ENCODE measurements at regions not wholly inside any gene's neighbourhood (a gene's known extent, or its start where the extent isn't known, plus 50 kb on each side); places are given as distances from the start of the nearest gene placed in this dataset.

GRCh38 chr2:133847591-133847990, 279.3 kb upstream of the NCKAP5 start:
- no peak for TF ChIP-seq CTCF (IDR thresholded peaks at IDR 0.05)
- DNase-seq (ENCODE audit: low spot score): no peak
- H3K4me3 ChIP-seq: no peak overlapping the region
- no peak overlapping the region for H3K27ac ChIP-seq

DNA sequence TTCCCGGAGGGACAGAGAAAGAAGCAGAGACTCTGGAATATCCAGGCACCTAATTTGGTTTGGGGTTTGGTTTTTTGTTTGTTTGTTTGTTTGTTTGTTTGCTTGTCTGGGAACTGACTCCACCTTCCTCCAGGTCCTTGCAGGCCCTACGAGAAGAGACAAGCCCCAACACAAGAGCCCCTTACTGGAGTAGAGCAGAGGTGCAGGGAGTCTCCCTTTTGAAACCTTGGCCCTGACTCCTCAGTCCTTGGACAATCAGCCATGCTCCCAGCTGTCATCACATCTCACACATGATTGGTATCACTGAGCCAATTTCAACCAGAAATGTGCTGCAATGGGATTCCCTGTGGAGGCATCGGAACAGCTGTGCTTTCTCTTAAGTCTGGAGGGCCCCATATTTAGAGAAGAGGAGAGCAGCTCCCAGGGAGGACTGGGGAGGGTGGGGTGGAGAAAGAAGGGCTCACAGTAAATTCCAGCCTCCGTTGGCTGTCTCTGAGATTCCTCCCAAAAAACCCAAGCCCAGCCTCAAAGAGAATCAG, 279.9 kb upstream of the NCKAP5 start:
- Histone ChIP-seq H3K4me3 (no peak overlapping the region), H3K27ac (no peak overlapping the region)
- peak; percentile 28 for DNase-seq (ENCODE audit: low spot score)
- no peak for TF ChIP-seq CTCF (IDR thresholded peaks at IDR 0.05)

- no peak for DNase-seq (ENCODE audit: low spot score)
- H3K27ac ChIP-seq: no peak overlapping the region
- H3K4me3 ChIP-seq: no peak overlapping the region
- TF ChIP-seq CTCF (IDR thresholded peaks at IDR 0.05): no peak
Observed at GRCh38 chr2:133849341-133849740, 281.1 kb upstream of the NCKAP5 start.

DNA sequence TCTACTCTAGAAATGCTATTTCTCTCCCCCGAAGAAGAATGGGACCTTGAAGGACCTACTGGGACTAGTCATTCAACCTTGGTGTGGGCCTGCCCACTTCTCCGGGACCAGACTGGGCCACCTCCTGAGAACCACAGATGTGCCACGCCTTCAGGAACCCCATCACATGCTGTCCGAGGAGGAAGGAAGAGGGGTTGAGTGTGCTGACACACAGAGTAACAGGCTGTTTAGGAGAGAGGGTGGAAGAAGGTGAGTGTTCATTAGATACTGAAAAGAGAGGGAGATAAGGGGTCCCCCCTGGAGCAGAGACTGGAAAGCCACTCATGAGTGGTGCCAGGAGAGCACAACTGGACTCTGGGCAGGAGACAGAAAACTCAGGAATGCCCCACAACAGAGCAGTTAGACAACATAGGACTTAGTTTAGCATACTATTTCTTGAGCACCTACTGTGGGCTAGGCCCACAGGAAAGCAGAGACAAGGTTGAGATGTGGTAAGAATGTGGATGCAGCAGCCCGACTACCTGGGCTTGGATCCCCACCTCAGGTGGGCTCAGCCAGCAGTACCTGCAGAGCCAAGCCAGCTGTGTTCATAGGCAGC, 286.4 kb upstream of the NCKAP5 start:
- H3K4me3 ChIP-seq: no peak overlapping the region
- DNase-seq (ENCODE audit: low spot score): no peak
- TF ChIP-seq CTCF (IDR thresholded peaks at IDR 0.05): no peak
- H3K27ac ChIP-seq: no peak overlapping the region

- Histone ChIP-seq H3K27ac (no peak overlapping the region), H3K4me3 (no peak overlapping the region)
- no peak for DNase-seq (ENCODE audit: low spot score)
- TF ChIP-seq CTCF (IDR thresholded peaks at IDR 0.05): no peak
Observed at GRCh38 chr2:133855526-133855925, 287.3 kb upstream of the NCKAP5 start.

DNA sequence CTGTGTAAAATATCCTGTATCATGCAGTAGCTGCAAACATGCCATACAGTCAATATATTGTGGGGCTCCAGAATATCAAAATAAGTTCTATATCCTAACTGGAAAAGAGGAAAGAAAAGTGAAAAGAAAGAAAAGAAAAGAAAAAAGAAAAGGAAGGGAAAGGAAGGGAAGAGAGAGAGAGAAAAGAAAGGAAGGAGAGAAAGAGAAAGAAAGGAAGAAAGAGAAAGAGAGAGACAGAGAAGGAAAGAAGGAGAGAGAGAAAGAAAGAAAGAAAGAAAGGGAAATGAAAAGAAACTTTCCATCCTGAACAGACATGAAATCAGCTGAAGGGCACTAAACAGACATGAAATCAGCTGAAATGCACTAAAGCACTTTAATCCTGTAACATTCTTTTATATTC, 288.4 kb upstream of the NCKAP5 start:
- DNase-seq (ENCODE audit: low spot score): no peak
- no peak for TF ChIP-seq CTCF (IDR thresholded peaks at IDR 0.05)
- Histone ChIP-seq H3K27ac (no peak overlapping the region), H3K4me3 (no peak overlapping the region)

- H3K27ac ChIP-seq: no peak overlapping the region
- no peak for TF ChIP-seq CTCF (IDR thresholded peaks at IDR 0.05)
Observed at GRCh38 chr2:133859578-133859977, 291.3 kb upstream of the NCKAP5 start.

More at GRCh38 chr2:133859578-133859977, 291.3 kb upstream of the NCKAP5 start:
- no peak overlapping the region for H3K4me3 ChIP-seq
- DNase-seq (ENCODE audit: low spot score): no peak

All from coronary artery (tissue), 2 donors.